ENCODE measurements at regions not wholly inside any gene's neighbourhood (a gene's known extent, or its start where the extent isn't known, plus 50 kb on each side); places are given as distances from the start of the nearest gene placed in this dataset.
A peak's percentile ranks its signal among the peaks of the same experiment; 100 is the strongest.
"Not testable (repeated sequence)": the region's sequence is repeated elsewhere in the genome, so short reads cannot be mapped to it uniquely, and the experiment has no call there.

DNA sequence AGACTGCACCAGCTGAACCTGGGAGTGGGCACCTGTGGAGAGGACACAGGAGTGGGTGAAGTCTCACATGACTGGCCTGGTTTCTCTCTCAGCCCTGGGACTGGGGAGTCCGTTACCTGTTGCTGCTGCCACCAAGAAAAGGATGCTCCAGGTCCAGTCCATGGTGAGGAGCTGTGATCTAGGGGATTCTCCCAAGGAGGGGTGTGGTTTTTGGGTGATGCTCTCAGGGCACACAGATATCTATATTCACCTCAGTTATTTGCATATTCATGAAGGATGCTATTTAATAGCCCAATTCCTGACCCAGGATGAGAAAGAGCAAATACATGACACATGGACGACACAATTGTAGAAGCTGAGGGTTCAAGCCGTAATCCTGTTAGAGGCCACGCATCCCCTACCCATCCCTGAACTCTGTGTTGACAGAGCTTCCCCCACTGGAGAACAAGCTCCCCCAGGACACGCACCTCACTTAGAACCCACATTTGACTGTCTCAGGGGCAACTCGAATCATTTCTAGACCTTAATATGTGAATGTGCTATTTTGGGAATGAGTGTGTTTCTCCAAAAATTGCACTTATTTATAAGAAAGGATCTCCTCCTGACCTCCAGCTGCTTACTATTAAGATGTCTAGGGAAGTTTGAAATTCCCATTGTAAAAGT, 658.9 kb downstream of the TMEM121 start:
- DNase-seq: not testable (repeated sequence)

DNA sequence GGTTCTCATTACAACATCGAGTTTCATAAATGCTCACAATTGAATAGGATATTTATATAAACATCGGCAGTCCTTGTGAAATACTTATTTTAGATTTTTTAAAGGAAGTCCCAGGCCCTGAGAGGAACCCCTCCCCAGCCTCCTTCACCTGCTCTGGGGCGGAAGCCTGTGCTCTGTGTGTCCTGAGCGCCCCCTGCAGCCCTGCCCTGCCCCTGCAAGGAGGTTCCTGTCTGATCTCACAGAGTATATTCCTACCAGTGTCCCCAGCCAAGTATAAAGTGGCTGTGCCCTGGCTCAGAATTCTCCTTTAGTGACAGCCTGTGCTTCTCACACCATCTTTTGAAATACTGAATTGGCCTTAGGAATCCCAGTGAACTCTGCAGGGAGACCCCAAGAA, 659.5 kb downstream of the TMEM121 start:
- DNase-seq: no peak

DNA sequence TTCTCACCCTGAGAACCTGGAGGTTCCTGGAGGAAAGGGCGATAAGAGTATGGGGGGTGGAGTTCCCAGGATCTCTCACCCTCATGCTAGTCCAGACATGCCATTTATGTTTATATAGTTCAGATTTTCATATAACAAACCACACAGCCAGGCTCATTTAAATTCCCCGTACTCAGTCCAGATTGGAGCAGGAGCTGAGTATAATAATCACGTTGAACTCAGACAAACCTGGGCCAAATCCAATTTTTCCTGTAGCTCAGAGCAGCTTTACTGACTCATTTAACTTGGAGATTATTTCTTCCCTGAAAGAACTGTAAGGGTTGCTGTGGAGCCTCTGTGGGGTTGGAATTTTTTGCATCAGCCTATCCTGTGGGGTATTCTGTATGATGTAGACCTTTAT, 660.8 kb downstream of the TMEM121 start:
- no peak for DNase-seq

DNA sequence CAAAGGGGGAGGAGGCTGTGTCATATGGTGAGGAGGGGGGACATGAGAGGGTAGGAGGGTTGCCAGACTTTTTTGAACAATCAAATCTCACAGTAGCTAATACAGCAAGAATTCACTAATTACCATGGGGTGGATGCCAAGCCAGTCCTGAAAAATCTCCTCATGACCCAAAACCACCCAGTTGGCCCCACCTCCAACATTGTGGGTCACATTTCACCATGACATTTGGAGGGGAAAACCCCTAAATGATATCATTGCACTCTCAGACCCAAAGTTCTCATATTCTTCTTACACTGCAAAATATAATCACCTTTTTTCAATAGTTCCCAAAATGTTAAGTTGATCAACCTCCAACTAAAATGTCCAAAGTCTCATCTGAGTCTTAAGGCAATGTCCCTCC, 666.3 kb downstream of the TMEM121 start:
- not testable (repeated sequence) for DNase-seq

DNA sequence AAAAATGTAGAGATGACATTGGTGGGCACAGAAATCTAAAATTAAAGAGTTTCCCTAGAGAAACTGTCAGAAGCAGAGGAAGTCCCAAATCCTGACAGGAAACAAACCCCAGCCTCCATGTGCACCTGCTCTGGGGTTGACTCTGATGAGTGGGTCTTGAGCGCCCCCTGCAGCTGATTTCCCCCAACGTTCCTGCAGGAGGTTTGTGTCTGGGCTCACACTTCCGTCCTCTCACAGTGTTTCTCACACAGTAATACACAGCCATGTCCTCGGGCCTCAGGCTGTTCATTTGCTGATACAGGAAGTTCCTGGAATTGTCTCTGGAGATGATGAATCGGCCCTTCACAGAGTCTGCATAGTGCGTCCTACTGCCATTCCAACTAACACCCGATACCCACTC, 670.1 kb downstream of the TMEM121 start:
- DNase-seq: peak in 1 of 2 experiments; percentile 8

DNA sequence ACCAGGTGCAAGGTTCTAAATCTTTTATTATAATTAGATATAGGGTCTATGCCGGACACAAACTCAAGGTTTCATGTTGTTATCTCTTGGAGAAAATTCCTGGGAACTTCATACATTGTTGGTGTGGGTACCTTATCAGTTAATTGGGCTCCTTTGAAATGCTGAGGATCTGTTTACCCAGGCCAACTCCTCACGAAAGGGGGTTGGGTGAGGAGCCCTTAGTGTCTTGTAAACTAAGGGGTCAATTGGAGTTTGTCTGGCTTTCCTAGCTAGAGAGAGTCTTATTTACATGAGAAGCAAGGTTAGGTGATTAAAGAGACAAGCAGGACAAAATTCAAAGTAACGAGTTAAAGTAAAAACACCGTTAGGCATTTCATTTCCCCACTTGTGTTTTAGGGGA, 670.9 kb downstream of the TMEM121 start:
- DNase-seq: not testable (repeated sequence)

DNA sequence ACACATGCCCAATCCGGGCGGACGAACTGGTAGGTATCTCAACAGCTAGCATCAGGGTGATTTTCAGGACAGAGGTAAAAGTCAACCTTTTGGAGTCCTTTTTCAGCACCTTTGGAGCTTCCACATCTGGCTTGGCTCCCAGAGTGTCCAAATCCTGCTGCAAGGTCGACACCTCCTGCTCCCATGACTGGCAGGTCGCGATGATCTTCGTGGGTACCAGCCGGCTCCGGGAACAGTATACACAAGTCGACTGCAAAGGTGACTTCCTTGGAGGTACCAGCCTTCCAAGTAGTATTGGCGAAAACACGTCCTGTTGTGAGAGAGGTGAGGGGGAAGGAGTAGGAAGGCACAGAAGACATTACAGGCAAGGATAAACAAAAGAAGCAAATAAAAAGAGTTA, 672.7 kb downstream of the TMEM121 start:
- no peak for DNase-seq

DNA sequence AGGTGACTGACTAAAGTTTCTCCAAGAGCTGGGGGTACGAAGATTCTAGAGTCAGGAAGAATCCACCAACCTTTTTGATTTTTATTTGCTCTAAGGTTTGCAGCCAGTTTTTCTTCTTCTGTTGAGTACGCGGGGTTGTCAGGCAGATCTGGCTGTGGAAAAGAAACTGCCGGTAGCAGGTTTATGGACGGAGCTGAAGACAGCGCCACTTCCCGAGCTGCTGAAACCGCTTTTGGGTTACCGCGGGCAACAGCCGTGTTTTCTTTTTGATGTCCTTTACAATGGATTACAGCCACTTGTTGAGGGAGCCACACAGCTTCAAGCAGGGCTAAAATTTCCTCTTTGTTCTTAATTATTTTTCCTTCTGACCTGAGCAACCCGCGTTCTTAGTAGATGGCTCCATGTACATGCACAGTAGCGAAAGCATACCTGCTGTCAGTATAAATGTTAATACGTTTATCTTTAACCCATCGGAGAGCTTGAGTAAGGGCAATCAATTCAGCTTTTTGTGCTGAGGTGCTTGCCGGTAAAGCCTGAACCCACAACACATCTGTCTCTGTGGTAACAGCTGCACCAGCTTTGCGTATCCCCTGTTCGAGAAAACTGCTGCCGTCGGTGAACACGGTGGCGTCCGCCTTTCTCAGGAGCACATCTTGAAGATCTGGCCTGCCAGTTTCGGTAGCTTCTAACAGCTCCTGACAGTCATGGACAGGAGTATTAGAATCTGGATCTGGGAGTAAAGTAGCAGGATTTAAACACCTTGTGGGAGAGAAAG, 674.3 kb downstream of the TMEM121 start:
- DNase-seq: no peak

DNA sequence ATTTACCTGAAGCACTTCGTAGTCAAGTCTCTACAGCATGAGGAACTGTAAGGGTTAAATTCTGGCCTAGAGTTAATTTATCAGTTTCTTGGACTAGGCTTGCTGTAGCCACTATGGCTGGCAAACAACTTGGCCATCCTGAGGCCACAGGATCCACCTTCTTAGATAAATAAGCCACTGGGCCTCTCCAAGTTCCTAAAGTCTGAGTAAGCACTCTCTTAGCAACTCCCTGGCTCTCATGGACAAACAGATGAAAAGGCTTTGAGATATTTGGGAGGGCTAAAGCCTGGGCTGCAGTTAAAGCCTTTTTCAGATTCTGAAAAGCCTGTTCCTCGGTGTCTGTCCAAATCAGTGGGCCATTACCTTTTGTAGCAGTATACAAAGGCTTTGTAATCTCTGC, 675.0 kb downstream of the TMEM121 start:
- DNase-seq: no peak

DNA sequence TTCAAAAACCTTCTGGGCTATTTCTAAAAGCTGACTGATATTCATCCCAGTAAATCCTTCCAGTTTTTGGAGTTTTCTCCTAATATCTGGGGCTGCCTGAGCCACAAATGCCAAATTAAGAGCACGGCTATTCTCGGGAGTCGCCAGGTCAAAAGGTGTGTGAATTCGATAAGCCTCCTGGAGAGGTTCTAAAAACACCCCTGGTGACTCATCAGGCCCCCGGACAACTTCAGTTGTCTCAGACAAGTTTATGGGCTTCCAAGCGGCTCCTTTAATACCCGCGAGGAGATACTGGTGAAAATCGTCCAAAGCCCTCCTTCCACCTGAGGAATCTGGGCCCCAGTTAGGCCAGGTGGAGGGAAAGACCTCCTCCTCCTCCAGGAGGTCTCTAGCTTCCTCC, 677.1 kb downstream of the TMEM121 start:
- no peak for DNase-seq

DNA sequence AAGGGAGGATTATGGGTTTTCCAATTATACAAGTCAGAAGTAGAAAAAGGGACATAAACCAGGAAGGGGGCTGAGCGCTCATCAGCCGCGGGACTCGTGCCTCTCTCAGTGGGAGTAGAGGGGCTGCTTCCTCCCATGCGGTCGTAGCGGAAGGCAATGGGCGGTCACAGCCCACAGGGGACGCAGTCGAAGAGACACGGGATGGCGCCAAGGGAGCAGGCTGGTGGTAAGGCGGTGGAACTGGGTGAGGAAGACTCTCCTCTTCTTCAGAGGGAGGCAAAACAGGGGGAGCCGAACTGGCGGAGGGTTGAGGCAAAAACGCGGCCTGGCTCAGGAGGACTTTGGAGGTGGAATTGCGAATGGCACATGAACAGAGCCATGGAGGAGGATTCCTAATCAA, 677.7 kb downstream of the TMEM121 start:
- no peak for DNase-seq

DNA sequence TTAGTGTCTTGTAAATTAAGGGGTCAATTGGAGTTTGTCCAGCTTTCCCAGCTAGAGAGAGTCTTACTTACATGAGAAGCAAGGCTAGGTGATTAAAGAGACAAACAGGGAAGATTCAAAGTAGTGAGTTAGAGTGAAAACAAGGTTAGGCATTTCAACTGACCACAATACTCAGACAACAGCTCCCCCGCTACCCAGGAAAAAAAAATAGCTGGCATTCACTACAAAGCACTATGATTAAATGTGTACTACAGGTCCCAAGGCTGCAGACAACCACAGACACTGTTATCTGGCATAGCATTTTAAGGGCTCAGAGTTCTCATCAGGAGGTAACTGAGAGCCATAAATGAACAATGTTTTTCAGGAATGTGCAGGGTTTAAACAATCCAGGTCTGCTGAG, 680.9 kb downstream of the TMEM121 start:
- no peak for DNase-seq

DNA sequence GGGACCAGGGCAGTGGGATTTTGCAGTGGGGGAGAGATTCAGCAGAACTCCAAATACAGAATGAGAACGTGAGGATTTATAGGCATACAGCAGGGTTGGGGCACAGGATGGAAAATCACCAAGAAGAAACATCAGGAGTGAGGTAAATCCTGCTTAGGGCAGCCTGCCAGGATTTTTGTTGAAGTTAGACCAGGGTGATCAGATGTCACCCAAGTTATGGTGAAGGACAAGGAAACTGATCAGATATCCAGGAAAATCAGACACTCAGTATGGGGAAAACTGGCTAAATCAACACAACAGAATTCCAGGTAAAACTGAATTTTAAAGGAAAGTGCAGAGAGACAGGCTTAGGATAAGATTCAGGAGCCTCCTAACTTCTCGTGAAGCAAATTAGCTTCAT, 682.4 kb downstream of the TMEM121 start:
- DNase-seq: no peak

DNA sequence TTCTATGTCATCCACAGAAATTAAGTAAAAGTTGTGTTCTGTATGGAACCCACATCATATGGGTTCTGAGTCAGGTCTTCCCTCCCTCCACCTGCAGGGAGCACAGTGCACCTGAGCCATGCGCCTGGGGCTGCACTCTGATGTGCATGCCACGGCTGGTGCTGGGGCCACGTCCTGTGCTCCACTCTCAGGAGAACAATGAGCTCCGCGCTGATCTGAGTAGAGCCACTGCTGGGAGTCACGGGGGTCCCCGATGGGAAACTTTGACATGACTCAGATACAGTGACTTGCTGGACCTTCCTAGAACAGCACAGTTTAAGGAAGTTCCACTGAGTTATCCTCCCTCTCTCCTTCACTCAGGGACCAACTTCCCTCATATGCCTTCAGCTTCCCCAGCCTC, 683.4 kb downstream of the TMEM121 start:
- no peak for DNase-seq

DNA sequence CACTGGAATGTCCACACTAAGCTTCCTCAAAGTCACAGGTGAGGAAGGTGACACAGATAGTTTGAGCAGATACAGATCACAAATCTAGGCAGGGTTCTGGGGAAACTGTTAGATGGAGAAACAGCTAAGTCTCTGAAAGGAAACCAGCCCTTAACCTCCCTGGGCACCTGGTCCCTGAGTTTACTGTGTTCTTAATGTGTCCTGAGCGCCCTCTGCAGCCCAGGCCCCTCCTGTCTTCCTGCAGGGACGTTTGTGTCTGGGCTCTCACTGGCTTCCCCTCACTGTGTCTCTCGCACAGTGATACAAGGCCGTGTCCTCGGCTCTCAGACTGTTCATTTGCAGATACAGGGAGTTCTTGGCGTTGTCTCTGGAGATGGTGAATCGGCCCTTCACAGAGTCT, 684.3 kb downstream of the TMEM121 start:
- DNase-seq: peak in 1 of 2 experiments; percentile 27

DNA sequence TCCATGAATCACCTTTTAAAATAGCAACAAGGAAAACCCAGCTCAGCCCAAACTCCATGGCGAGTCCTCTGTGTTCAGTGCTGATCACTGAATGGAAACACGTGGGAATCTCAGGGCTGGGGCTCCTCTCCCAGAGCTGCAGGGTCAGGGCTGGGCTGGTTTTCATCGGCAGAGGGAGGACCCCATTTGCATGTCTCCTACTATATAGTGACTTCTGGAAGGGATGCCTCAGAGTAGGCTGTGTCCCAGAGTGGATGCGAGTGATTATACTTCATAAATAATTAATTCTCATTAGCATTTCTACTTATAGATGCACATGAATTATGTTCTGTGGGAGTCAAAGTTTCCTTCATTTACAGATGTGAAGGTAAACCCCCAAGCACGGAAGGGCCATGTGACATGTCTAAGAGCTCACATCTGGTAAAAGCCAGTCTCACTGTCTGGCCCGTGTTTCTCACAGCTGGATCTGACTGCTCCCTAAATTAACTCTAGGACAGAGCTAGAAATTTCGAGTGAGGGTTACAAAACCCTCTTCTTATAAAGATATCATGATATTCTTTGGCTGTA, 685.0 kb downstream of the TMEM121 start:
- no peak for DNase-seq

DNA sequence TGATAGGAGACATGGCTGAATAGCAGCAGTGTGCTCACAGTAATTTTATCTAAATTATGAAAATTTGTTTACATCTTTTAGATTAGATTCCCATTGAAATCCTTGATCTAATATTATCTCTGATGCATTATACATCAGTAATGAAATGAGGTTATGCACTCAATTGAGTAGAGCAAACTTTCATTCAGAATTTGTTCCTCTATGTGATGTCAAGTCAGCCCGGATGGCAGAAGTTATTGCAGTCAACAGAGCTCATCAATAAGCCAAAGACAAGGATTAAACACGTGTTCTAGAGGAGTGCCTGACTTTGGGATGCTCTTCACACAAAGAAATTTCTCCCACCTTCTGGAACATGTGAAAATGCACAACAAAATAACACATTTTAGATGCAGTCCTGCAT, 688.8 kb downstream of the TMEM121 start:
- DNase-seq: no peak

DNA sequence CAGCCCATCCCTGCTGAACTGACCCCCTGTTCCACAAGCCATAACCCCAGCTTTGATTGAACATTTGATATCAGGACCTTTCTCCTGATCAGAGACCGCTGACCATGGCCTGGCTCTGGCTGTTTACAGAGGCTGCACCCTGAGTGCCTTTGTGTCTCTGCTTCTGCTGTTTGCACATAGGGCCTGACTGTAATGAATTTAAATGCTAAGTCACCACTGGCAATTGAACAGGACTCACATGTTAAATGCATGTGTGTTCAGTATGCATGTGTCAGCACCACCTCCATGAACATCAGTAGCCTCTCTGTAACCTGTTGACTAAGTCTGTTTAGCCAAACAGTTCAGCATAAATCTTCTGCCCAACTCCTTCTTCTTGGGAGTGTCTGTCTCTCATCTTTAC, 690.3 kb downstream of the TMEM121 start:
- DNase-seq: no peak

DNA sequence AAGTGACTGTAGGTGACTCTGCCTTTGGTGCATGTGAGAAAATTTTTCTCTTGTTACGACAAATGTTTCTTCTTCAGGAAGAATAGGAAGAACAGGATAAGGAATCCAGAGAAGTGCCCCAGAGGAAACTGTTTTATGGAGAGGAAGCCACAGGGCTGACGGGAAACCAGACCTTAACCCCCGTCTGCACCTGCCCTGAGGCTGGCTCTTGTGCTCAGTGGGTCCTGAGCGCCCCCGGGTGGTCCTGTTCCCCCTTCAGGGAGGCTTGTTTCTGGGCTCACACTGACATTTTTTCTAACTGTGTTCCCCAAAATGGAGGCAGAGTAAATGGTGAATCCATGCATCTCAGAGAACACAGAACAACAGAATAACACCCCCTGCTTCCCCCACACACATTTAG, 691.8 kb downstream of the TMEM121 start:
- no peak for DNase-seq

DNA sequence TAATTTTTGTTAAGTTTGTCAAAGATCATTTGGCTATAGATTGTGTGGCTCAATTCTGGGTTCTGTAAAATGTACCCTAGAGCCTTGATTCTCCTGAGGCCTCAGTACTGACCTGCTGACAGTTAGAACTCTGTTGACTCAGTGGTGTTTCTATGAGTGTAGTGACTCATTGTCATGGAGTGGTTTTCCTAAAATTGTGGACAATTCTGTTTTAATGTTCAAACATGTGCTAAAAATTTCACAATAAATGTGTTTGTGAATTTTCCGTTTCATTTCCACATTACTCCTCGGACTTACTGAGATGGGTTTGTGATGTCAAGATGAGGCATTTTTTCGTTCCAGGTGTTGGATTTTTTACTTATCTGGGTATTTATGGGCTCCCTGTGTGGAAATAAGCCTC, 695.9 kb downstream of the TMEM121 start:
- DNase-seq: no peak

DNA sequence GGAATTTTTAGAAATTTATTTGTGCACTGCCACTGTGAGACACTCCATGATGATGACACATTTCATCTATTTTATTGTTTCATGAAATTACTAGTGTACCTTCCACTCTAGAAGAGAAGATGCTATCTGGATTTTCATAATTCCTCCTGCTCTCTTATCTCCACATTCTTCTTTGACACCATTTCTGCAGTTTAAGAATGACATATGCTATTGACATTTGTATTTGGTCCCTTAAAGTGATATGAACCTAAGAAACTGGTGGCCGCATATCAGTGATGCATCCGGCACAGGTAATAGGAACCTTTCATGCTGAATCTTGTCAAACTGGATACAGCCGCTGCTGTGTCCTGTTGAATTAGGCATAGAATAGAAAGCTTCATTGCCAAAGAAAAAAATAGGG, 696.3 kb downstream of the TMEM121 start:
- no peak for DNase-seq

DNA sequence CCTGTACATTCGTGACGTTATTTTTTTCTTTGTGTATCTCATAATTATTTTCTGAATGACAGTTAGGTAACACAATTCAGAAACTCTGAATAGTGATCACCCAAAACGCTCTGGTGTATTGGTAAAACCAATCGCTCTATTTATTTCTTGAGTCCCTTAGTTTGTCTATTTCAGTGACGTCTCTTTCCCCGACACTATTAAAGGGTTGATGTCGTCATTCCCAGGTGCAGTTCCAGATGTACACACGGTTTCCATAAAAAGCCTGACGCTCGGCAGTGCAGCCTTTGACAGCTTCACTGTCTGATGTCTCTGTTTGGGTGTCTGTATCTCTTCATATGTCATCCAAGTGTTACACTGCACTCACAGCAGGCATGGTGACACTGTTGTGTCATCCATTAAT, 701.4 kb downstream of the TMEM121 start:
- peak in 1 of 2 experiments; percentile 15 for DNase-seq

DNA sequence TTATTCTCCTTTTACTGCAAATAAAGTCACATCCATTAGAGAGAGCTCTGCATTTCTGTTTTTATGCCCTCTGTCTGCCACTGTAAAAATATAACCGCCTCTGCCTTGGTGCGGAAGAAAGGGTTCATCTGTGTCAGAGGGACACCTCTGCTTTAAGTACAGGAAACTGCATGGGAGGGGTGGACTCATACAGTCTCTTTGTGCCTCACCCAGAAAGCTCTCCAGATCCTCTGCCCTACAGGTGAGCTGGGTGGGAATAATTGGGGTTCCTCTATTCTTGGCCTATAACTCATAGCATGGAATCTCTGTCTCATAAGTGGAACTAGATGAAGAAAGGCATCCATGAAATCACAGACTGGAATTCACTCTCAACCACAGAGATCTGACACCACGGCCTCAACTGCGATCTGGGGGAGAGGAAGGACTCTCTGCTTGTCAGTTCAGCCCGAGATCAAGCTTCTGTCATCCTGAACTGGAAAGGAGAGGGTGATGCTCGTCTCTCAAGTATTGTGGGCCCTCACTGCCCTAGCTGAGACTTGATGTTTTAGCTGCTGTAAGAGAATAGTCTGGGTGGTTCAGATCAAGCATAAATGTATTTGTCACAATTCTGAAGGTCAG, 702.3 kb downstream of the TMEM121 start:
- no peak for DNase-seq

DNA sequence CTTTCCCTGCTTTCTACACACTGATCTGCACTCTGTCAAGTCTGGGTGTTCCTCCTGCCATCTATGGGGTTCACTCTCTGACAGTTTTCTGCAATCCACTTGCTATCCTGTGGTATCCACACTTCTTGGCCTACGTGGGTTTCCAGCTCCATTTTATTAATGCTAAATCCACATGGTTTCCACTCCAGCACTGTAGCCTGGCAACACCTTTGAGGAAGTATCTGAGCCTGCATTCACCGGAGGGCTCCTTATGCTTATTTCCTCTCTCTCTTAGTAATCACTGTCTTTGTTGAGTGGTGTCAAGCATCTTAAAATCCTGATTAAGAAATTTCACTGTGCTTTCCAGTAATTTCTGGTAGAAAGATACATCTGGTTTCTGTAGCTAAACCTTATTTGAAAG, 703.7 kb downstream of the TMEM121 start:
- DNase-seq: no peak
